ENCODE measurements at regions not wholly inside any gene's neighbourhood (a gene's known extent, or its start where the extent isn't known, plus 50 kb on each side); places are given as distances from the start of the nearest gene placed in this dataset.

DNA sequence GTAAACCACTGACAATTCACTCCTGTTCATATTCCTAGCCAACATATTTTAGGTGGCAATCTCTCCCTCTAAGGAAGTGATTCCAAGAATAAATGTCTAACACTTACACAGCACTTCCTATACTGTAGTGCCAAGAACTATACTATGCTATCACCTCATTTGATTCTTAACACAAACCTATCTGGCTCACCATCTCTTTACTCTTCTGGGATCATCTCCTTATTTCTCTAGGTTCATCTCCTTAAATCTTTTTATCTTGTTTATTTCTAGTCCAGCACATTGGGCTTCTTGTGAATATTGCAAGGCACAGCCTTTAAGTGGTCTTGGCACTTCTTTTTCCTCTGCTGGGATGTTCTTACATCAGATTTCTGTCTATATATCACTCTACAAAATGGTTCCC, 366.3 kb downstream of the SLITRK6 start:
- TF ChIP-seq, protein P1, sequence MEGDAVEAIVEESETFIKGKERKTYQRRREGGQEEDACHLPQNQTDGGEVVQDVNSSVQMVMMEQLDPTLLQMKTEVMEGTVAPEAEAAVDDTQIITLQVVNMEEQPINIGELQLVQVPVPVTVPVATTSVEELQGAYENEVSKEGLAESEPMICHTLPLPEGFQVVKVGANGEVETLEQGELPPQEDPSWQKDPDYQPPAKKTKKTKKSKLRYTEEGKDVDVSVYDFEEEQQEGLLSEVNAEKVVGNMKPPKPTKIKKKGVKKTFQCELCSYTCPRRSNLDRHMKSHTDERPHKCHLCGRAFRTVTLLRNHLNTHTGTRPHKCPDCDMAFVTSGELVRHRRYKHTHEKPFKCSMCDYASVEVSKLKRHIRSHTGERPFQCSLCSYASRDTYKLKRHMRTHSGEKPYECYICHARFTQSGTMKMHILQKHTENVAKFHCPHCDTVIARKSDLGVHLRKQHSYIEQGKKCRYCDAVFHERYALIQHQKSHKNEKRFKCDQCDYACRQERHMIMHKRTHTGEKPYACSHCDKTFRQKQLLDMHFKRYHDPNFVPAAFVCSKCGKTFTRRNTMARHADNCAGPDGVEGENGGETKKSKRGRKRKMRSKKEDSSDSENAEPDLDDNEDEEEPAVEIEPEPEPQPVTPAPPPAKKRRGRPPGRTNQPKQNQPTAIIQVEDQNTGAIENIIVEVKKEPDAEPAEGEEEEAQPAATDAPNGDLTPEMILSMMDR (IDR thresholded peaks at IDR 0.05; ENCODE audit: low read depth, low read length), result no peak
- Histone ChIP-seq H3K27me3 (ENCODE audit: insufficient read depth, low read depth, severe bottlenecking) (no peaks in the 10 kb centered on the region), H3K27ac (no peak overlapping the region), H3K9me3 (ENCODE audit: severe bottlenecking) (no peaks in the 10 kb centered on the region), H3K4me3 (ENCODE audit: low read depth, low read length) (no peak overlapping the region), H3K36me3 (no peaks in the 10 kb centered on the region)
- DNase-seq, result no peak

DNA sequence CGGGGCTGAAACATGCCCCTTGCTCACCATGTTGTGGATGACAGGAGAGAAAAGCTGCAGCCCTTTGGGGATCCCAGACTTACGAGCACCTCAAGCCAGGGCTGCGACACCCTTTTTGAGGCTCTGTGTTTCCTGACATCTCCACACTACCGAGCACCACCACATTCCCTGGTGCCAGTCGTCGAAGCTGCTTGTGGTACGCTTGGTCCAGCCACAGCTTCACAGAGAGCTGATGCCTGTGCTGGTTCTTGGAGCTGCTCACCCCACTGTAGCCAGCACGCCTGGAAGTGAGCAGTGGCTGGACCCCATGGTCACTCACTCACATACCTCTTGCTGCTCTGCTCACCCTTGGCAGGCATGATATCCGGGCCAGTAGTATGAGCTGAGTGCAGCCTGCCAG, 367.5 kb downstream of the SLITRK6 start:
- H3K27ac ChIP-seq, result no peak overlapping the region
- no peak overlapping the region for H3K4me3 ChIP-seq (ENCODE audit: low read depth, low read length)
- H3K9me3 ChIP-seq (ENCODE audit: severe bottlenecking), result no peaks in the 10 kb centered on the region
- no peaks in the 10 kb centered on the region for H3K27me3 ChIP-seq (ENCODE audit: insufficient read depth, low read depth, severe bottlenecking)
- TF ChIP-seq, protein P1 (IDR thresholded peaks at IDR 0.05; ENCODE audit: low read depth, low read length), result no peak
- H3K36me3 ChIP-seq, result no peaks in the 10 kb centered on the region
- DNase-seq, result no peak

DNA sequence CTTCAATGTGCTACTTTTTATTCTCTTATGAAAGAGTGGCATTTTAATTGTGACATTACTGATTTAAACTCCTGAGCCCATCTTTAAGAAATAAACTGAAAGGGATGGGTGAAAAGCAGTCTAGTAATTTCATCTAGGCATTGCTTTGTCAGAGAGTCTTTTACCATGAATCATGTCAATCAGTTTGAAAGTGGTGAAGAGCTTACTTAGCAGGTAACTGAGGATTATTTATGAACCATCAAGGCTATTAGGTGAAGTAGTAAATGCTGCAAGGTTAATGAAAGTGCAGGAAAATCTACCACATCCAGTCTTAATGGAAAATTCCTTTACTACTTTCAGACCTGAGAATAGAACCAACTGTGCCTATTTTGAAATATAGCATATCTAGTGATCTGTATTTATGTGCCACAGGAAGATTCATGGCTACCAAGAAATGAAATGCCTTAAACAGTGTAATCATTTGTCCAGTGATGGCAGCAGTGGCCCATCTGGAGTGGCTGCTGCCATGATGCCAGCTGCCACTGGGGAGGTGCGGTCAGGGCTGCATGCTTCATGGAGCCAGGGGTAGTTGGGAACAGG, 368.9 kb downstream of the SLITRK6 start:
- DNase-seq, result no peak
- TF ChIP-seq, protein P1 (IDR thresholded peaks at IDR 0.05; ENCODE audit: low read depth, low read length), result no peak
- no peak overlapping the region for H3K27ac ChIP-seq

DNA sequence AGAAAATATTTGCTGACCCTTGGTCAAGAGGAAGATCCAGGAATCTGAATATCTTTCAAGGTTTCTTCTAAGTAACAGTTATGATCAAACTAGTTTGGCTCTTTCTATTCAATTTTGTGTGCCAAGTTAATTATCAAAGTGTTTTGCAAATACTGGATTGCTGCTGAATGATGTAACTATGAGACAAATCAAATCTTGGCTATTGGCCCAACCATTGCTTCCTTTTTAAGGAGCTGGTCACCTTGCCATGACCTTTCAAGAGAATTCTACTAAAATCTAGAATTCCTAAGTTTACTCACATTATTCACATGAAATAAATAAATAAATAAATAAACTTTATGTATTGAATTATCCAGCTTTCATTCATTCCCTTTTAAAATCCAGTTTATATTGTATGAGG, 371.8 kb downstream of the SLITRK6 start:
- no peaks in the 10 kb centered on the region for H3K27me3 ChIP-seq (ENCODE audit: insufficient read depth, low read depth, severe bottlenecking)
- H3K36me3 ChIP-seq, result no peaks in the 10 kb centered on the region
- TF ChIP-seq, protein P1 (IDR thresholded peaks at IDR 0.05; ENCODE audit: low read depth, low read length), result no peak
- no peak for DNase-seq
- H3K27ac ChIP-seq, result no peak overlapping the region
- no peaks in the 10 kb centered on the region for H3K9me3 ChIP-seq (ENCODE audit: severe bottlenecking)
- H3K4me3 ChIP-seq (ENCODE audit: low read depth, low read length), result no peak overlapping the region

More for the DNA sequence above, 368.9 kb downstream of the SLITRK6 start:
- Histone ChIP-seq H3K27me3 (ENCODE audit: insufficient read depth, low read depth, severe bottlenecking) (no peaks in the 10 kb centered on the region), H3K9me3 (ENCODE audit: severe bottlenecking) (no peaks in the 10 kb centered on the region), H3K36me3 (no peaks in the 10 kb centered on the region), H3K4me3 (ENCODE audit: low read depth, low read length) (no peak overlapping the region)

DNA sequence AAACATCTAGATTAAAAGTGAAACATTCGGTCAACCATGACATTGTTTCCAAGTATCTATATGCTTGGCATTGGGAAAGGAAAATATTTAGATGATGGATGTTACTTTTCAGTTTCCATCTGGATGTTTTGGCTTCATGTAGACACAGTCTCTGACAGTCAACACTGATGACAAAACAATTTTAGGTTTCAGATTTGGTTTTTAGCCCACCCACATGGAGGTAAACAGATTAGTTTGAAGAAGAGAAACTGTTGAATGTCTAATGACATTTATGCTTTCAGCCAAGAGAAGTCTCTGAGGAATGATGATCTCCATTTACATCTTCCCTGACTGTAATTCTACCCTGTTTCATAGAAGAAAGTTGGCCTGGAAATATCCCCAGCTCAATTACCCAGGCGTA, 379.1 kb downstream of the SLITRK6 start:
- no peak overlapping the region for H3K27ac ChIP-seq
- H3K27me3 ChIP-seq (ENCODE audit: insufficient read depth, low read depth, severe bottlenecking), result no peaks in the 10 kb centered on the region
- no peaks in the 10 kb centered on the region for H3K36me3 ChIP-seq
- no peak overlapping the region for H3K4me3 ChIP-seq (ENCODE audit: low read depth, low read length)
- TF ChIP-seq, protein P1 (IDR thresholded peaks at IDR 0.05; ENCODE audit: low read depth, low read length), result no peak
- no peak for DNase-seq
- H3K9me3 ChIP-seq (ENCODE audit: severe bottlenecking), result no peaks in the 10 kb centered on the region

DNA sequence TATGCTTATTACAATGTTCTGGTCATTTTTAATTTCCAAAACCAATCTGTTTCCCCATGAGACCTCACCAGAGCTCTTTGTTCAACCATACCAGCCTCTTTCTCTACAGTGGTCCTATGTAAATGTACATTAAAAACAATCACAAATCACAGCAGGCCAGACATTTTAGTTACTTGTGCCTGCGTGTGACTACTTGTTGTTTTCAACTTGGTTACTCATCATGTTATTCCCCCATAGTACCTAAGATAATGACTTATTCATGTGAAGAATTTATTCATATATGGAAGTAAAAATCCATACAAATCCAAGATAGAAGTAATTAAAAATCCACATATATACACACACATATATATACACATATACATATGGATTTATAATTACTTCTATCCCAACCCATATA, 379.6 kb downstream of the SLITRK6 start:
- Histone ChIP-seq H3K9me3 (ENCODE audit: severe bottlenecking) (no peaks in the 10 kb centered on the region), H3K27me3 (ENCODE audit: insufficient read depth, low read depth, severe bottlenecking) (no peaks in the 10 kb centered on the region), H3K36me3 (no peaks in the 10 kb centered on the region), H3K4me3 (ENCODE audit: low read depth, low read length) (no peak overlapping the region), H3K27ac (no peak overlapping the region)
- DNase-seq, result no peak
- TF ChIP-seq, protein P1 (IDR thresholded peaks at IDR 0.05; ENCODE audit: low read depth, low read length), result no peak
